ENCODE measurements at regions not wholly inside any gene's neighbourhood (a gene's known extent, or its start where the extent isn't known, plus 50 kb on each side); places are given as distances from the start of the nearest gene placed in this dataset.
A peak's percentile ranks its signal among the peaks of the same experiment; 100 is the strongest.
"Not testable (repeated sequence)": the region's sequence is repeated elsewhere in the genome, so short reads cannot be mapped to it uniquely, and the experiment has no call there.

DNA sequence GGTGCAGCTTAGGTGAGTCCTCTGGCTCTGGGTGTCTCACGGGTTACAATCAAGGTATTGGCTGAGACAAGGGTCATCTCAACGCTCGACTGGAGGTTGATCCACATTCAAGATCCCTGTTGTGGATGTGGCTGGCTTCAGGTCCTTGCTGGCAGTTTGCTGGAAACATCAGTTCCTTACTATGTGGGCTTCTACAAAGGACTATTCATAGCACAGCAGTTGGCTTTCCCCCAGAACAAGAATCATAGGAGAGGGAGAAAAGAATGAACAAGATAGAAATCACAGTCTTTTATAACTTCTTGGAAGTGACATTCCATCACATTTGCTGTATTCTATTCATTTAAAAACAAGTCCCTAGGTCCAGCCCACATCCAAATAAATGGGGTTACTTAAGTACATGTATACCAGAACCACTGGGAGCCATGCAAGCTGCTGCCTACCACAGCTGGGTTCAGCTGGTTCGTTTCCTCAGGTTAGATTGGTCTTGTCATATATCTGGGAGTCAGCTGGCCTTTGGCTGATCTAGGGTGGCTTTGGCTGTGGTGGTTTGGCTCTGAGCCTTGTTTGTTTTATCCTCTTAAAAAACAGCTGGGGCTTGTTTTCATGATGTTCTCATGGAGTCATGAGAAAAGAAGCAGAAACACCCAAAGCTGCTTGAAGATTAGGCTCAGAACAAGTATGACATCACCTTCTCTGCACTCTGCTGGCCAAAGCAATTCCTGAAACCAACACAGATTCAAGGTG is 433.2 kb upstream of the SPTLC3 start:
- in situ Hi-C loops (cut with MboI; ENCODE audit: low sequenced_read_pairs in 4 of 4) = no loop called here
- peak; percentile 79 to 82 for ATAC-seq
- peak overlapping the region in 2 of 4 donors; percentile 7 to 9 for H3K27ac ChIP-seq
- no peak for TF ChIP-seq POLR2A (IDR thresholded peaks at IDR 0.05)
- no peaks in the 10 kb centered on the region for H3K27me3 ChIP-seq
- peak; percentile 30 to 50 for DNase-seq
- no peaks in the 10 kb centered on the region for H3K4me1 ChIP-seq
- H3K36me3 ChIP-seq = no peaks in the 10 kb centered on the region
- intact Hi-C loops (cut with DNase I; ENCODE audit: low total_unique reads) = no loop called here
- H3K4me3 ChIP-seq = no peak overlapping the region
- H3K9me3 ChIP-seq = no peaks in the 10 kb centered on the region

DNA sequence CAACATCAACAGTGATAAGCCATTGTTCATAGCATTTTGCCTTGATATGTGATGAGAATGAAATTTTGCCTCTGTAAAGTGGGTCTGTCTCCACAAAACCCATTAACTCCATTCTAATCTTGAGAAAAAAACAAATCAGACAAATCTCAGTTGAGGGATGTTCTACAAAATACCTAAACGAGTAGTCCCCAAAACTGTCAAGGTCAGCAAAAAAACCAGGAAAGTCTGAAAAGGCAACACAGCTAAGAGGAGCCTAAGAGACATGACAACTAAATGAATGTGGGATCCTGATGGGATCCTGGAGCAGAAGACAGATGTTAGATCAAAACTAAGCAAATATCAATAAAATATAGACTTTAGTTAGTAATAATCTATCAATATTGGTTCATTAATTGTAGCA is 431.6 kb upstream of the SPTLC3 start:
- intact Hi-C loops (cut with DNase I; ENCODE audit: low total_unique reads) = no loop called here
- H3K9me3 ChIP-seq = no peaks in the 10 kb centered on the region
- H3K4me1 ChIP-seq = no peaks in the 10 kb centered on the region
- no peak overlapping the region for H3K27ac ChIP-seq
- in situ Hi-C loops (cut with MboI; ENCODE audit: low sequenced_read_pairs in 4 of 4) = no loop called here
- H3K4me3 ChIP-seq = no peak overlapping the region
- H3K36me3 ChIP-seq = no peaks in the 10 kb centered on the region
- no peak for TF ChIP-seq POLR2A (IDR thresholded peaks at IDR 0.05)
- TF ChIP-seq, protein P1, sequence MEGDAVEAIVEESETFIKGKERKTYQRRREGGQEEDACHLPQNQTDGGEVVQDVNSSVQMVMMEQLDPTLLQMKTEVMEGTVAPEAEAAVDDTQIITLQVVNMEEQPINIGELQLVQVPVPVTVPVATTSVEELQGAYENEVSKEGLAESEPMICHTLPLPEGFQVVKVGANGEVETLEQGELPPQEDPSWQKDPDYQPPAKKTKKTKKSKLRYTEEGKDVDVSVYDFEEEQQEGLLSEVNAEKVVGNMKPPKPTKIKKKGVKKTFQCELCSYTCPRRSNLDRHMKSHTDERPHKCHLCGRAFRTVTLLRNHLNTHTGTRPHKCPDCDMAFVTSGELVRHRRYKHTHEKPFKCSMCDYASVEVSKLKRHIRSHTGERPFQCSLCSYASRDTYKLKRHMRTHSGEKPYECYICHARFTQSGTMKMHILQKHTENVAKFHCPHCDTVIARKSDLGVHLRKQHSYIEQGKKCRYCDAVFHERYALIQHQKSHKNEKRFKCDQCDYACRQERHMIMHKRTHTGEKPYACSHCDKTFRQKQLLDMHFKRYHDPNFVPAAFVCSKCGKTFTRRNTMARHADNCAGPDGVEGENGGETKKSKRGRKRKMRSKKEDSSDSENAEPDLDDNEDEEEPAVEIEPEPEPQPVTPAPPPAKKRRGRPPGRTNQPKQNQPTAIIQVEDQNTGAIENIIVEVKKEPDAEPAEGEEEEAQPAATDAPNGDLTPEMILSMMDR (IDR thresholded peaks at IDR 0.05 in 4 of 5, conservative IDR thresholded peaks at IDR 0.05 in 1 of 5) = no peak
- ATAC-seq (no peak), DNase-seq (no peak)
- H3K27me3 ChIP-seq = no peaks in the 10 kb centered on the region

DNA sequence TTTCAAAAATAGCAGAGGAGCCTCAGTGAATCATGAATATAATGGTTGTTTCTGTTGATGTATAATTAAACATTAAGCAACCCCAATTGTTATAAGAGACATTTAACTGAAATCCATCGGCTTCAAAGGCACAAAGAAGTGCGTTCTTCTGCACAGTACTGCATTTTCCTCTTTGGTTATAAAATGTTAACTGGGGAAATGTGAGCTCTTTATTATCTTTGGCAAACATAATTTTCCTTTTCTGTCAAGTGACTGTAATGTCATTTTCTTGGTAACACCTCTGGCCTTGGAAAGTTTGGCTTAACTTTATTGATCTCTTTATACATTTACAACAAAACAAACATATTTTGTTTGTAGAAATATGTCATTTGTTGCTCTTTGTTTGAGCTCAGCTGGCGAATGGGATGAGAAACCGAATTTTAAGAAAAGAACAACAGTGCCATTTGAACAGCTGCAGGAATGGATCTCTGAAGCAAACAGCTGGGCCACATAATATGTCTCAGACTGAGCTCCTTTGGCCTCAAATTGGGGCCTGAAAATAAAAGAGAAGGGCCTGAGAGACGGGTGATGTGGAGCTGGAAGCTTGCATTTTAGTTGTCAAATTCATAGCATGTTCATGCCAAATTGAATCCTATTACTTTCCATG is 427.0 kb upstream of the SPTLC3 start:
- in situ Hi-C loops (cut with MboI; ENCODE audit: low sequenced_read_pairs in 4 of 4) (no loop called here), intact Hi-C loops (cut with DNase I; ENCODE audit: low total_unique reads) (no loop called here)
- no peak for DNase-seq
- no peak overlapping the region for H3K4me3 ChIP-seq
- no peak overlapping the region for H3K27ac ChIP-seq
- no peaks in the 10 kb centered on the region for H3K9me3 ChIP-seq
- H3K27me3 ChIP-seq = no peaks in the 10 kb centered on the region
- no peak for ATAC-seq
- no peaks in the 10 kb centered on the region for H3K4me1 ChIP-seq
- H3K36me3 ChIP-seq = no peaks in the 10 kb centered on the region
- TF ChIP-seq, protein P1 (IDR thresholded peaks at IDR 0.05 in 4 of 5, conservative IDR thresholded peaks at IDR 0.05 in 1 of 5) = no peak
- no peak for TF ChIP-seq POLR2A (IDR thresholded peaks at IDR 0.05)

DNA sequence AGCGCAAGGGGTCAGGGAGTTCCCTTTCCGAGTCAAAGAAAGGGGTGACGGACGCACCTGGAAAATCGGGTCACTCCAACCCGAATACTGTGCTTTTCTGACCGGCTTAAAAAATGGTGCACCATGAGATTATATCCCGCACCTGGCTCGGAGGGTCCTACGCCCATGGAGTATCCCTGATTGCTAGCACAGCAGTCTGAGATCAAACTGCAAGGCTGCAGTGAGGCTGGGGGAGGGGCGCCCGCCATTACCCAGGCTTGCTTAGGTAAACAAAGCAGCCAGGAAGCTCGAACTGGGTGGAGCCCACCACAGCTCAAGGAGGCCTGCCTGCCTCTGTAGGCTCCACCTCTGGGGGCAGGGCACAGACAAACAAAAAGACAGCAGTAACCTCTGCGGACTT is 426.1 kb upstream of the SPTLC3 start:
- H3K36me3 ChIP-seq; H3K4me3 ChIP-seq; DNase-seq; H3K4me1 ChIP-seq; in situ Hi-C loops (cut with MboI; ENCODE audit: low sequenced_read_pairs in 4 of 4); ATAC-seq; H3K27me3 ChIP-seq; H3K27ac ChIP-seq; intact Hi-C loops (cut with DNase I; ENCODE audit: low total_unique reads); H3K9me3 ChIP-seq: not testable (repeated sequence)

DNA sequence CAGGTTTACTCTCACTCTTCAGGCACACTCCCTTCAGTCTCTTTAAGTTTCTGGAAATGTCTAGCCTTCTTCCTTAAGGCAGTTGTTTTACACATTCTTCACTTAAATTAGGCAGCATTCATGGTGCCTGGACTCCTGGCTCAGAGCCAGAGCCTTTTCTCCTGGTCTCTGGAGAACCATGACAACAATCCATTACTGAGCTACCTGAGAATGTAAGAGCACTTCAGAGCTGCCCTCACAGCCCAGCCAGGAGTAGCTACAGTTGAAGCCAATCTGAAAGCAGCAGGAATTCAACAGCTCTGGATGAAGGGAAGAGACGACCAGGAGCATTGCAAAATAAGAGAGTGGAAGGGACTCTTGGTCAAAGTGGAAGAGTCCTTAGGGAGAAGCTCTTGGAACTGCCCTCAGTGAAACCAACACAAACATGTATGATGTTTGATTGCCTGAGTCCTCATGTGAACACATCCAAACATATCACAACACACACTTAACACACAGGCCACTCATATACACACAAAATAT is 416.8 kb upstream of the SPTLC3 start:
- ATAC-seq = no peak
- no peak overlapping the region for H3K27ac ChIP-seq
- DNase-seq = no peak
- in situ Hi-C loops (cut with MboI; ENCODE audit: low sequenced_read_pairs in 4 of 4) = no loop called here
- H3K36me3 ChIP-seq = no peaks in the 10 kb centered on the region
- no peaks in the 10 kb centered on the region for H3K4me1 ChIP-seq
- no peak overlapping the region for H3K4me3 ChIP-seq
- intact Hi-C loops (cut with DNase I; ENCODE audit: low total_unique reads) = no loop called here
- no peaks in the 10 kb centered on the region for H3K9me3 ChIP-seq
- TF ChIP-seq POLR2A (IDR thresholded peaks at IDR 0.05) = no peak
- TF ChIP-seq, protein P1 (IDR thresholded peaks at IDR 0.05 in 4 of 5, conservative IDR thresholded peaks at IDR 0.05 in 1 of 5) = no peak
- H3K27me3 ChIP-seq = no peaks in the 10 kb centered on the region
